Activated CD8-positive, alpha-beta T cell treated with anti-CD3 and anti-CD28 coated beads for 36 hours (primary cell): ENCODE measurements at regions not wholly inside any gene's neighbourhood (a gene's known extent, or its start where the extent isn't known, plus 50 kb on each side); places are given as distances from the start of the nearest gene placed in this dataset.

Source experiments
- ATAC-seq: fragments of 200-7000 bp; cut with Tn5 transposase; one replicate; pipeline ENCODE4 v1.10.0; 2021; ENCODE audit warnings: mild to moderate bottlenecking, moderate library complexity
- CTCF ChIA-PET: fragments of 350-600 bp; sonication (Branson Sonifier 250); formaldehyde crosslinking; loops from one replicate; lab custom pipeline; 2021; ENCODE audit warnings: antibody characterized with exemption; lab: Charles Lee
- POLR2A ChIA-PET: fragments of 350-600 bp; sonication (Branson Sonifier 250); formaldehyde crosslinking; loops from one replicate; lab custom pipeline; 2021; ENCODE audit warnings: antibody characterized with exemption; lab: Charles Lee
- DNase-seq: peaks from one replicate; pipeline ENCODE4 v3.0.0-alpha.2; 2020
- H3K27ac Mint-ChIP-seq: one replicate; pipeline ENCODE4 v1.8.0; 2021; ENCODE audit warnings: mild to moderate bottlenecking, mixed read lengths
- H3K27me3 Mint-ChIP-seq: one replicate; pipeline ENCODE4 v1.8.0; 2021; ENCODE audit warnings: mixed read lengths
- H3K36me3 Mint-ChIP-seq: one replicate; pipeline ENCODE4 v1.8.0; 2021; ENCODE audit warnings: low read depth, mixed read lengths
- H3K4me1 Mint-ChIP-seq: one replicate; pipeline ENCODE4 v1.8.0; 2021; ENCODE audit warnings: low read depth, mixed read lengths
- H3K4me3 Mint-ChIP-seq: one replicate; pipeline ENCODE4 v1.8.0; 2021; ENCODE audit warnings: mild to moderate bottlenecking, moderate library complexity, mixed read lengths
- H3K9me3 Mint-ChIP-seq: one replicate; pipeline ENCODE4 v1.8.0; 2021; ENCODE audit warnings: mixed read lengths
- intact Hi-C: fragments of 100-400 bp; cut with micrococcal nuclease; formaldehyde crosslinking; loops from one replicate; pipeline ENCODE4 v1.10.0; 2022
- TF ChIP-seq, protein P1 (sequence below): fragments of 200-600 bp; IDR thresholded peaks from one replicate; pipeline ENCODE4 v1.8.0; 2022; ENCODE audit warnings: antibody characterized with exemption, mild to moderate bottlenecking

DNA sequence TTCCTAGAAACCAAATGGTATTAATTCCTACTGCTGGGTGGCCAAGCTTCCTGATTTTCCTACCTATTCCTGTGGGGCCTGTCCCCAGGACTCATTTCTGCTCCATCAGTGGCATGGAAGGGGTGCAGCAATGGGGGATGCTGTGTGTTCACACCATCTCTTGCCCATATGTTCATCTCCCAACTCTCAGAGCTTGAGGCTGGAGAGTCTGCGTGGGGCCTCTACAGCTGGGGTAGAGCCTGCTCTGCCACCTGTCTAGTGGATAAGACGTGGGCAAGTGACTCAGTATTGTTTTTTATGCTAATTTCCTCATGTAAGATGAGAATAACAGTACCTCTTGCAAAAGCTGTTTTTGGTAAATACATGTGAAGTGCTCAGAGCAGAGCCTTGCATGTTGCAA lies 149.8 kb downstream of the ACTR3 start:
- ChIA-PET CTCF (no interaction called here), POLR2A (no interaction called here)
- Mint-ChIP-seq H3K27ac (no peak overlapping the region), H3K9me3 (no peaks in the 10 kb centered on the region), H3K27me3 (peaks cover 10% of the 10 kb centered on the region), H3K4me3 (no peak overlapping the region), H3K4me1 (no peaks in the 10 kb centered on the region), H3K36me3 (no peaks in the 10 kb centered on the region)
- DNase-seq (no peak), ATAC-seq (no peak)
- intact Hi-C loops: no loop called here
- TF ChIP-seq, protein P1, sequence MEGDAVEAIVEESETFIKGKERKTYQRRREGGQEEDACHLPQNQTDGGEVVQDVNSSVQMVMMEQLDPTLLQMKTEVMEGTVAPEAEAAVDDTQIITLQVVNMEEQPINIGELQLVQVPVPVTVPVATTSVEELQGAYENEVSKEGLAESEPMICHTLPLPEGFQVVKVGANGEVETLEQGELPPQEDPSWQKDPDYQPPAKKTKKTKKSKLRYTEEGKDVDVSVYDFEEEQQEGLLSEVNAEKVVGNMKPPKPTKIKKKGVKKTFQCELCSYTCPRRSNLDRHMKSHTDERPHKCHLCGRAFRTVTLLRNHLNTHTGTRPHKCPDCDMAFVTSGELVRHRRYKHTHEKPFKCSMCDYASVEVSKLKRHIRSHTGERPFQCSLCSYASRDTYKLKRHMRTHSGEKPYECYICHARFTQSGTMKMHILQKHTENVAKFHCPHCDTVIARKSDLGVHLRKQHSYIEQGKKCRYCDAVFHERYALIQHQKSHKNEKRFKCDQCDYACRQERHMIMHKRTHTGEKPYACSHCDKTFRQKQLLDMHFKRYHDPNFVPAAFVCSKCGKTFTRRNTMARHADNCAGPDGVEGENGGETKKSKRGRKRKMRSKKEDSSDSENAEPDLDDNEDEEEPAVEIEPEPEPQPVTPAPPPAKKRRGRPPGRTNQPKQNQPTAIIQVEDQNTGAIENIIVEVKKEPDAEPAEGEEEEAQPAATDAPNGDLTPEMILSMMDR: no peak

DNA sequence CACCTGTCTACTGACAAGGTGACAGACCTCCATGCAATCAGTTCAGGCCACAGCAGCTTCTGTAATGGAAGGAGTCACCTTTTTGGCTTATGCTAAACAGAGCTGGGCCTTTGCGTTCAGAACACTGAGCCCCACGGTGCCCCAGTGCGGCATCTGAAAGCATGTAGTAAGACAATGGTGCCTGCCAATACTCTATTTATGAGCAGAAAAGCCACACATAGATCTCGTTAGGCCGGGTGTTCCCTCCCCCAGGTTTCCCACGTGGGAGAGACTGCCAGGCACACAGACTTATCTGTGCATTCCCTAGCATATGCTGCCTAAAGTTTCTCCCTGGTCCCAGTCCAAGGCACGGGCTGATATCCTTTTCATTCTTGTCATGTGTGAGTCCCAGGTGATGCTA lies 150.9 kb downstream of the ACTR3 start:
- H3K36me3 Mint-ChIP-seq: no peaks in the 10 kb centered on the region
- H3K9me3 Mint-ChIP-seq: no peaks in the 10 kb centered on the region
- H3K4me3 Mint-ChIP-seq: no peak overlapping the region
- H3K27ac Mint-ChIP-seq: no peak overlapping the region
- TF ChIP-seq, protein P1: no peak
- H3K27me3 Mint-ChIP-seq: peaks cover 9% of the 10 kb centered on the region
- ChIA-PET CTCF (no interaction called here), POLR2A (no interaction called here)
- H3K4me1 Mint-ChIP-seq: no peaks in the 10 kb centered on the region
- DNase-seq (no peak), ATAC-seq (no peak)
- intact Hi-C loops: no loop called here

DNA sequence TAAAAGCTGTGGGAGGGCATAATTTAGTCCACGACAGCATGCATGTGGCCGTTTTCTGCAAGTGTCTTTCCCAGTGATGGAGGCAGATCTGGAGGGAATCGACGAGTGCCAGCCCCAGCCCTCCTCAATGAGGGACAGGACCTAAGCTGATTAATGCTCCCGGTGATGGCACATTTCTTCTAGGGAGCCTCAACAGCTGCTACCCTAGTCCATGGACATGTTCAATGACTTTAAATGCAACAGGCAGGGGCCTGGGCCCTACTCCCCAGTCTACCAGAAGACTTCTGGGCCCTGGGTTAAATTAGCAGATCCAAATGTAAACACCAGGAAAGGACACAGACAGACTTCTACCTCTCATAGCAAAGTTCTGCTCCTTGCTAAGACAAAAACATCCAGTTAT lies 155.1 kb downstream of the ACTR3 start:
- no peak overlapping the region for H3K4me3 Mint-ChIP-seq
- DNase-seq: no peak
- peaks cover 4% of the 10 kb centered on the region for H3K27me3 Mint-ChIP-seq
- no peak for ATAC-seq
- TF ChIP-seq, protein P1: no peak
- no peak overlapping the region for H3K27ac Mint-ChIP-seq
- ChIA-PET POLR2A (no interaction called here), CTCF (no interaction called here)
- intact Hi-C loops: no loop called here
- H3K36me3 Mint-ChIP-seq: no peaks in the 10 kb centered on the region
- H3K9me3 Mint-ChIP-seq: no peaks in the 10 kb centered on the region
- H3K4me1 Mint-ChIP-seq: no peaks in the 10 kb centered on the region

DNA sequence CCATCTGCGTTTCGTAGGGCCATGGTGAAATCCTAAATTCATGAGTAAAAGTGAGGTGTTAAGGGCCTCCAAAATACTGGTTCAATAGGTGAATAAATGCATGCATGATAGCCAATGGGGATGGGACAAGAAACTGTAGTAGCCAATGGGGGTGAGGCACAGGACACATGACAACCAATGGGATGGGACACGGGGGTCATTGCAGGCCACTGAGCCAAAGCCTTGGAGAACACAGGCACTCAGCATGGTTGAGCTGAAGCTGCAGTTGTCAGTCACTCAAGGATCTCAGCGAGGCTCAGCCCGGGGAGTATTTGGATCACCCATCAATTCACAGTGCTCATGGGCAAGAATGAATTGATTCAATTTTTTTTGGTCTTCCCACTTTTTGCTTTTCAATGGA lies 156.5 kb downstream of the ACTR3 start:
- Mint-ChIP-seq H3K27ac (no peak overlapping the region), H3K36me3 (no peaks in the 10 kb centered on the region), H3K4me3 (no peak overlapping the region), H3K9me3 (no peaks in the 10 kb centered on the region), H3K27me3 (peaks cover 4% of the 10 kb centered on the region), H3K4me1 (no peaks in the 10 kb centered on the region)
- ATAC-seq: no peak
- intact Hi-C loops: no loop called here
- TF ChIP-seq, protein P1: no peak
- ChIA-PET POLR2A (no interaction called here), CTCF (no interaction called here)
- DNase-seq: no peak

DNA sequence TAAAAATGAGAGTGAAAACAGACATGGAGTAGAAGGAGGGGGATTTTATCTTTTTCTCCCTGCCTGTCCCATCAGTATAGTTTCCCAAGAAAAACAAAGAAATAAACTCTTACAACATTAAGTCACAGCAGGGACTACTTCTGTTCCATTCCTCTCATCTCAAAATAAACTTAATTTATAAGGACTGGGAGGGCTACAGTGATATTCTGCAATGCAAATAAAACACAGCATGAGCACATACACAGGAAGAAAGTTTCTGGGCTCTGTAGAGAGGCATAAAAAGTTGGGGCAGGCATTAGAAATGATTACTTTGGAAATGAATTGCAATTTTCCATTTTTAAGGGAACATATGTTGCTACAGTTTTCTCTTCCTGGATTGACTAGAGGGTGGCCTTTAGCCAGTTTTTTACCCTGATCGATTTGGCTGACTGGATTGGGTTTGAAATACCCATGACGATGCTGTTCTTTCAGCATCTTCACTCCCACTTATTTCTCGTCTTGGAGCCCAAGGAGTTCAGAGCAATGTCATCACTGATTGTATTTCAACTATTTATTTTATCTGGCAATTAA lies 157.1 kb downstream of the ACTR3 start:
- Mint-ChIP-seq H3K4me1 (no peaks in the 10 kb centered on the region), H3K27ac (no peak overlapping the region), H3K36me3 (no peaks in the 10 kb centered on the region), H3K4me3 (no peak overlapping the region), H3K27me3 (peaks cover 4% of the 10 kb centered on the region), H3K9me3 (no peaks in the 10 kb centered on the region)
- ATAC-seq (no peak), DNase-seq (no peak)
- ChIA-PET CTCF (no interaction called here), POLR2A (no interaction called here)
- intact Hi-C loops: no loop called here
- TF ChIP-seq, protein P1: no peak
